HepG2 (cell line): ENCODE measurements at regions not wholly inside any gene's neighbourhood (a gene's known extent, or its start where the extent isn't known, plus 50 kb on each side); places are given as distances from the start of the nearest gene placed in this dataset.

Source experiments
- ATAC-seq: fragments of 200-7000 bp; cut with Tn5 transposase; 3 replicates; pipeline ENCODE4 v1.9.1; 2020; ENCODE audit warnings: mild to moderate bottlenecking, moderate library complexity
- BruUV-seq: library from RNA; stranded (reverse); fragments of 400-500 nt; replicated peaks from 2 replicates; lab custom pipeline; 2021; lab: Mats Ljungman, UMichigan
- CTCF ChIA-PET: fragments of 300-600 bp; formaldehyde crosslinking; extraction: SDS; loops from one replicate; lab custom pipeline; 2021; ENCODE audit warnings: low total read pairs, inconsistent platforms, low intra/inter-chr PET ratio; lab: Yijun Ruan, JAX
- POLR2A ChIA-PET: fragments of 350-600 bp; sonication (Branson Sonifier 250); formaldehyde crosslinking; loops from one replicate; lab custom pipeline; 2020; ENCODE audit warnings: antibody characterized with exemption, inconsistent platforms; lab: Yijun Ruan, JAX
- DNase-seq: peaks from one replicate; pipeline ENCODE4 v3.0.0-alpha.2; 2015; ENCODE audit warnings: low spot score
- FAIRE-seq: peaks from 3 replicates; lab custom pipeline; 2011; peaks lifted over from hg19 to GRCh38; lab: Jason Lieb, UNC
- H2AFZ ChIP-seq: one replicate; pipeline ENCODE4 v1.6.1; 2011; ENCODE audit warnings: low read length, inconsistent platforms
- H3K27ac ChIP-seq: fragments of 300-600 bp; 3 replicates; pipeline ENCODE4 v1.8.0; 2011; ENCODE audit warnings: mixed run types, mild to moderate bottlenecking, mixed read lengths, low read length, inconsistent platforms; ENCODE audit not compliant: insufficient read depth; ENCODE audit errors: extremely low read length
- H3K27me3 ChIP-seq, 2 experiments: fragments of 200-600 bp in 1 of 2; 2 replicates in 1 of 2; 3 replicates in 1 of 2; pipeline versions ENCODE4 v1.6.0 to v1.8.0; 2011; ENCODE audit warnings: low read length in 2 of 2, mild to moderate bottlenecking in 2 of 2, moderate library complexity in 2 of 2, inconsistent platforms in 1 of 2; ENCODE audit not compliant: insufficient read depth in 2 of 2, control insufficient read depth in 1 of 2
- H3K36me3 ChIP-seq, 2 experiments: fragments of 200-600 bp in 1 of 2; replicated peaks in 1 of 2; 2 replicates in 1 of 2; 3 replicates in 1 of 2; pipeline versions ENCODE4 v1.5.1 to v1.8.0; 2011; ENCODE audit warnings: low read length in 2 of 2, inconsistent platforms in 1 of 2; ENCODE audit not compliant: insufficient read depth in 2 of 2, control insufficient read depth in 1 of 2
- H3K4me1 ChIP-seq: 2 replicates; pipeline ENCODE4 v1.5.1; 2012; ENCODE audit warnings: low read length, inconsistent platforms; ENCODE audit not compliant: insufficient read depth
- H3K4me2 ChIP-seq: 2 replicates; pipeline ENCODE4 v1.6.0; 2011; ENCODE audit warnings: low read depth, low read length, inconsistent platforms
- H3K4me3 ChIP-seq, 3 experiments: fragments of 200-600 bp in 1 of 3; sonication (generic), shearing (Covaris generic) in 1 of 3; replicated peaks in 1 of 3; 2 replicates each; pipeline ENCODE4 v1.5.1; 2011 to 2016; ENCODE audit warnings: low read length in 3 of 3, inconsistent platforms in 2 of 3, low read depth in 2 of 3, mild to moderate bottlenecking in 2 of 3, control low read depth in 1 of 3, mixed read lengths in 1 of 3; ENCODE audit not compliant: insufficient read depth in 1 of 3
- H3K79me2 ChIP-seq: one replicate; pipeline ENCODE4 v1.6.1; 2011; ENCODE audit warnings: low read length, inconsistent platforms; ENCODE audit not compliant: insufficient read depth
- H3K9ac ChIP-seq: 2 replicates; pipeline ENCODE4 v1.6.0; 2011; ENCODE audit warnings: mild to moderate bottlenecking, low read depth, low read length, inconsistent platforms; ENCODE audit not compliant: insufficient read depth
- H3K9me3 ChIP-seq: 2 replicates; pipeline ENCODE4 v1.5.1; 2012; ENCODE audit warnings: mild to moderate bottlenecking, low read length
- H4K20me1 ChIP-seq: 2 replicates; pipeline ENCODE4 v1.6.0; 2011; ENCODE audit warnings: inconsistent platforms, mild to moderate bottlenecking, low read length, moderate library complexity; ENCODE audit not compliant: insufficient read depth
- ATF7-NPFF ChIP-seq: sonication (generic); formaldehyde crosslinking; IDR thresholded peaks from 2 replicates; pipeline ENCODE4 v1.8.1; 2023; ENCODE audit warnings: mild to moderate bottlenecking, low read depth, missing genetic modification reagents, moderate library complexity
- LCORL ChIP-seq, 2 experiments: fragments of 450-650 bp in 1 of 2; sonication (generic) in 1 of 2; formaldehyde crosslinking in 1 of 2; IDR thresholded peaks; 2 replicates each; pipeline versions ENCODE4 v1.5.0 to v1.6.1; 2017 to 2020; ENCODE audit warnings: antibody characterized with exemption in 1 of 2, missing genetic modification reagents in 1 of 2
- NPAS2 ChIP-seq: sonication (generic); formaldehyde crosslinking; IDR thresholded peaks from 2 replicates; pipeline ENCODE4 v1.8.0; 2022; ENCODE audit warnings: mild to moderate bottlenecking, missing genetic modification reagents, borderline replicate concordance
- RNF219 ChIP-seq: sonication (generic); formaldehyde crosslinking; IDR thresholded peaks from 2 replicates; pipeline ENCODE4 v1.5.0; 2020; ENCODE audit warnings: mild to moderate bottlenecking, missing genetic modification reagents
- ZFAT ChIP-seq: sonication (generic); formaldehyde crosslinking; conservative IDR thresholded peaks from 2 replicates; pipeline ENCODE4 v1.8.1; 2023; ENCODE audit warnings: missing genetic modification reagents, inconsistent platforms
- WGBS: methylation state at CpG from one replicate; pipeline ENCODE4 v1.1.6; 2017; ENCODE audit warnings: low lambda C conversion rate; 5-methylcytosine and 5-hydroxymethylcytosine counted together
- in situ Hi-C: cut with HindIII; loops from 2 replicates; pipeline ENCODE4 v1.10.0; 2017; ENCODE audit warnings: low pct_unique_long_range_greater_than_20kb; ENCODE audit not compliant: extremely low pct_ligation_motif_present
- intact Hi-C: fragments of 100-400 bp; cut with micrococcal nuclease; formaldehyde crosslinking; loops from one replicate; pipeline ENCODE4 v1.10.0; 2022; ENCODE audit not compliant: unreplicated experiment
- TF ChIP-seq, protein P1 (sequence below): IDR thresholded peaks from 2 replicates; pipeline ENCODE4 v1.6.1; 2016; ENCODE audit warnings: mild to moderate bottlenecking

- intact Hi-C loops: no loop called here
- DNase-seq (no peak), FAIRE-seq (no peak)
- Histone ChIP-seq H3K79me2 (no peaks in the 10 kb centered on the region), H3K27me3 (no peaks in the 10 kb centered on the region), H3K4me2 (no peak overlapping the region)
- POLR2A ChIA-PET: no interaction called here
- WGBS: 3% methylated on average over 3 of the region's 3 CpGs
- TF ChIP-seq ATF7-NPFF (CRISPR knock-in tag): no peak
- TF ChIP-seq ZFAT (CRISPR knock-in tag): no peak
- TF ChIP-seq, protein P1, sequence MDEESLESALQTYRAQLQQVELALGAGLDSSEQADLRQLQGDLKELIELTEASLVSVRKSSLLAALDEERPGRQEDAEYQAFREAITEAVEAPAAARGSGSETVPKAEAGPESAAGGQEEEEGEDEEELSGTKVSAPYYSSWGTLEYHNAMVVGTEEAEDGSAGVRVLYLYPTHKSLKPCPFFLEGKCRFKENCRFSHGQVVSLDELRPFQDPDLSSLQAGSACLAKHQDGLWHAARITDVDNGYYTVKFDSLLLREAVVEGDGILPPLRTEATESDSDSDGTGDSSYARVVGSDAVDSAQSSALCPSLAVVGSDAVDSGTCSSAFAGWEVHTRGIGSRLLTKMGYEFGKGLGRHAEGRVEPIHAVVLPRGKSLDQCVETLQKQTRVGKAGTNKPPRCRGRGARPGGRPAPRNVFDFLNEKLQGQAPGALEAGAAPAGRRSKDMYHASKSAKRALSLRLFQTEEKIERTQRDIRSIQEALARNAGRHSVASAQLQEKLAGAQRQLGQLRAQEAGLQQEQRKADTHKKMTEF (CRISPR knock-in tag): no peak
- TF ChIP-seq NPAS2 (CRISPR knock-in tag): no peak
- TF ChIP-seq LCORL (IDR thresholded peaks at IDR 0.05): no peak
- TF ChIP-seq LCORL (CRISPR knock-in tag; IDR thresholded peaks at IDR 0.05): no peak
- no peak for TF ChIP-seq RNF219 (CRISPR knock-in tag)
- TF ChIP-seq, all 625 proteins: peak for 0
- H3K27ac ChIP-seq: no peak overlapping the region
- no peak overlapping the region for H3K4me3 ChIP-seq
- H3K9ac ChIP-seq: no peak overlapping the region
- no peak for ATAC-seq
- no peaks in the 10 kb centered on the region for H3K4me1 ChIP-seq
- CTCF ChIA-PET: no interaction called here
- H2AFZ ChIP-seq: no peak overlapping the region
- BruUV-seq: no TSS peak
- H3K36me3 ChIP-seq: no peaks in the 10 kb centered on the region
- H3K9me3 ChIP-seq: peaks cover 18% of the 10 kb centered on the region
- in situ Hi-C loops: no loop called here
- H4K20me1 ChIP-seq: no peaks in the 10 kb centered on the region
These were observed 620.6 kb upstream of the DAB2 start for GRCh38 chr5:40045429-40045828.
